ENCODE measurements at regions not wholly inside any gene's neighbourhood (a gene's known extent, or its start where the extent isn't known, plus 50 kb on each side); places are given as distances from the start of the nearest gene placed in this dataset.

DNA sequence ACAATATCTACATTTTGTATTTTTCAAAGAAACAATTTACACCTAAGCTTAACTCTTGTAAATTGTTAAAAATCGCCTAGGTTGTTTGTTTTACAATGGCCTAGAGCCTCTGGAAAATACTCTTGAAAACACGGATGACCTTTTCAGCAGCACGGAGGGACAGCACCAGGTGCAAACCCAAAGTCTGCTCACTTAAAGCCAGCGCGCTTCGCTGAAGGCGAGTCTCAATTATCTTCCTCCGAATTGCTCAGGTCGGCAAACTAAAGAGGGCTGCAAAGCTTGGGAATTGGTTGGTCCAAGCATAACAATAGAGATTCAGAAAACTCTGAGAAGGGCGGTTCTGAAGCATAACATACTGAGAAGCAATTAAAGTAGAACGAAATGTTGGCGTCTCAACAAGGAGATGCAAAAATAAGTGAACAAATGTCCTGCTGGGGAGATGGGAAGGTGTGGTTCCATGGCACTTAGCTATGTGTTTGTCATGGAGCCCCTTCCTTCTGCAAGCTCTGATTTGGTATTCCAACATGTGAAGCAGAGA lies 139.9 kb upstream of the PITRM1 start:
- TF ChIP-seq, protein P1, sequence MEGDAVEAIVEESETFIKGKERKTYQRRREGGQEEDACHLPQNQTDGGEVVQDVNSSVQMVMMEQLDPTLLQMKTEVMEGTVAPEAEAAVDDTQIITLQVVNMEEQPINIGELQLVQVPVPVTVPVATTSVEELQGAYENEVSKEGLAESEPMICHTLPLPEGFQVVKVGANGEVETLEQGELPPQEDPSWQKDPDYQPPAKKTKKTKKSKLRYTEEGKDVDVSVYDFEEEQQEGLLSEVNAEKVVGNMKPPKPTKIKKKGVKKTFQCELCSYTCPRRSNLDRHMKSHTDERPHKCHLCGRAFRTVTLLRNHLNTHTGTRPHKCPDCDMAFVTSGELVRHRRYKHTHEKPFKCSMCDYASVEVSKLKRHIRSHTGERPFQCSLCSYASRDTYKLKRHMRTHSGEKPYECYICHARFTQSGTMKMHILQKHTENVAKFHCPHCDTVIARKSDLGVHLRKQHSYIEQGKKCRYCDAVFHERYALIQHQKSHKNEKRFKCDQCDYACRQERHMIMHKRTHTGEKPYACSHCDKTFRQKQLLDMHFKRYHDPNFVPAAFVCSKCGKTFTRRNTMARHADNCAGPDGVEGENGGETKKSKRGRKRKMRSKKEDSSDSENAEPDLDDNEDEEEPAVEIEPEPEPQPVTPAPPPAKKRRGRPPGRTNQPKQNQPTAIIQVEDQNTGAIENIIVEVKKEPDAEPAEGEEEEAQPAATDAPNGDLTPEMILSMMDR (conservative IDR thresholded peaks at IDR 0.05 in 1 of 2, IDR thresholded peaks at IDR 0.05 in 1 of 2; ENCODE audit: low read depth in 1 of 2, low read length in 2 of 2) = no peak
- no peak for TF ChIP-seq EZH2 (IDR thresholded peaks at IDR 0.05; ENCODE audit: low read length, missing control alignments)
